ENCODE measurements at regions not wholly inside any gene's neighbourhood (a gene's known extent, or its start where the extent isn't known, plus 50 kb on each side); places are given as distances from the start of the nearest gene placed in this dataset.
A peak's percentile ranks its signal among the peaks of the same experiment; 100 is the strongest.

DNA sequence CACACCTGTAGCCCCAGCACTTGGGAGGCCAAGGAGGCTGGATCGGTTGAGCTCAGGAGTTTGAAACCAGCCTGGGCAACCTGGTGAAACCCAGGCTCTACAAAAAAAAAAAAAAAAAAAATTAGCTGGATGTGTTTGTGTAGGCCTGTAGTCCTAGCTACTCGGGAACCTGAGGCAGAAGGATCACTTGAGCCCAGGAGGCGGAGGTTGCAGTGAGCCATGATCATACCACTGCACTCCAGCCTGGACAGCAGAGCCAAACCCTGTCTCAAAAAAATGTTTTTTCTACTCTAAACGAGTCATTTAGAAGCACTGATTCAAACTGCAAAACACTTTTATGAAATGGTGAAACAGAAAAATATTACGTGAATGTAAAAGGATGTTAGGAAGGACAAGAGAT is 69.1 kb upstream of the SLC39A10 start:
- peaks cover 5% of the 10 kb centered on the region for H3K4me1 ChIP-seq (ENCODE audit: insufficient read depth)
- no peaks in the 10 kb centered on the region for H3K36me3 ChIP-seq (replicated peaks; ENCODE audit: insufficient read depth, low read depth)
- no peak overlapping the region for H3K4me2 ChIP-seq
- H3K27me3 ChIP-seq, result no peaks in the 10 kb centered on the region
- no peaks in the 10 kb centered on the region for H3K79me2 ChIP-seq
- no peak for TF ChIP-seq EZH2phosphoT487 (IDR thresholded peaks at IDR 0.05; ENCODE audit: low read depth, severe bottlenecking, unreplicated experiment)
- H3K4me3 ChIP-seq, result no peak overlapping the region
- H3K9me3 ChIP-seq (ENCODE audit: low read depth), result no peaks in the 10 kb centered on the region
- 81% methylated on average over 5 of the region's 5 CpGs for whole genome bisulfite sequencing (ENCODE audit: low lambda C conversion rate, missing lambda C conversion rate)
- no peak overlapping the region for H2AFZ ChIP-seq
- no peak overlapping the region for H3K27ac ChIP-seq
- H4K20me1 ChIP-seq (ENCODE audit: insufficient read depth, poor library complexity, severe bottlenecking), result no peaks in the 10 kb centered on the region
- H3K9me2 ChIP-seq (replicated peaks; ENCODE audit: insufficient read depth), result no peaks in the 10 kb centered on the region
- no peak for DNase-seq (ENCODE audit: low spot score)

DNA sequence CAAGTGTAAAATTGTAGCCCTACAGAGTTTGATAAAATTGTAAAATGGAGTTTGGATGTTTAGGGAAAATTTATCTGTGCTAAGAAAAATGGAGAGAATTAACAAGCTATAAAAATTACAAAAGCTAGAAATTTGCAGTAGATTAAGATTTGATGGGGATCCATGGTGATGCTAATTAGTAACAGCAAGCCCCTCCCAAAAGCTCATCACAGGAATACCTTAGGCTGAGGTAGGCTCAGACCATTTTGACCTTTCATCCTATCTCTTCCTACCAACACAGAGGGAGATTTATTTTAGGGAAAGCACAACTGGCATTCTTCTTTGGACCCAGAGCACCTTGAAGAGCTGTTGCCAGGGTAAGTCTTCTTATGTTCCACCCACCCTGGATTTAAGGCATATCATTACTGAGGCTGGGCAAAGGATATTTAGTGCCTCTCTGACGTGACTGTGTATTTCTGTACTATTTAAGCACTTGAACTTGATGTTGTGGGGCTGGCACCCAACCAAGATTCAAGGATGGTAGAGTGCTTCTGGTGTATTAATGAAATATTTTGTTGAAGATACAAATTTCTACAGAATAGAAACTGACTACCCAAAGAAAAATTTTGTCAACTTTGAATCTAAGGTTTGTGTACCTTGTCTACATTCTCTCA is 70.8 kb upstream of the SLC39A10 start:
- no peaks in the 10 kb centered on the region for H4K20me1 ChIP-seq (ENCODE audit: insufficient read depth, poor library complexity, severe bottlenecking)
- TF ChIP-seq, protein P1, sequence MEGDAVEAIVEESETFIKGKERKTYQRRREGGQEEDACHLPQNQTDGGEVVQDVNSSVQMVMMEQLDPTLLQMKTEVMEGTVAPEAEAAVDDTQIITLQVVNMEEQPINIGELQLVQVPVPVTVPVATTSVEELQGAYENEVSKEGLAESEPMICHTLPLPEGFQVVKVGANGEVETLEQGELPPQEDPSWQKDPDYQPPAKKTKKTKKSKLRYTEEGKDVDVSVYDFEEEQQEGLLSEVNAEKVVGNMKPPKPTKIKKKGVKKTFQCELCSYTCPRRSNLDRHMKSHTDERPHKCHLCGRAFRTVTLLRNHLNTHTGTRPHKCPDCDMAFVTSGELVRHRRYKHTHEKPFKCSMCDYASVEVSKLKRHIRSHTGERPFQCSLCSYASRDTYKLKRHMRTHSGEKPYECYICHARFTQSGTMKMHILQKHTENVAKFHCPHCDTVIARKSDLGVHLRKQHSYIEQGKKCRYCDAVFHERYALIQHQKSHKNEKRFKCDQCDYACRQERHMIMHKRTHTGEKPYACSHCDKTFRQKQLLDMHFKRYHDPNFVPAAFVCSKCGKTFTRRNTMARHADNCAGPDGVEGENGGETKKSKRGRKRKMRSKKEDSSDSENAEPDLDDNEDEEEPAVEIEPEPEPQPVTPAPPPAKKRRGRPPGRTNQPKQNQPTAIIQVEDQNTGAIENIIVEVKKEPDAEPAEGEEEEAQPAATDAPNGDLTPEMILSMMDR (IDR thresholded peaks at IDR 0.05; ENCODE audit: poor library complexity), result no peak
- TF ChIP-seq EZH2phosphoT487 (IDR thresholded peaks at IDR 0.05; ENCODE audit: low read depth, severe bottlenecking, unreplicated experiment) (no peak), EZH2 (IDR thresholded peaks at IDR 0.05; ENCODE audit: borderline replicate concordance) (no peak)
- H2AFZ ChIP-seq, result no peak overlapping the region
- peaks cover 5% of the 10 kb centered on the region for H3K4me1 ChIP-seq (ENCODE audit: insufficient read depth)
- no peaks in the 10 kb centered on the region for H3K36me3 ChIP-seq (replicated peaks; ENCODE audit: insufficient read depth, low read depth)
- H3K9me3 ChIP-seq (ENCODE audit: low read depth), result no peaks in the 10 kb centered on the region
- no peak overlapping the region for H3K27ac ChIP-seq
- no peaks in the 10 kb centered on the region for H3K9me2 ChIP-seq (replicated peaks; ENCODE audit: insufficient read depth)
- H3K4me2 ChIP-seq, result no peak overlapping the region
- H3K79me2 ChIP-seq, result no peaks in the 10 kb centered on the region
- H3K4me3 ChIP-seq, result no peak overlapping the region
- DNase-seq (ENCODE audit: low spot score), result no peak
- H3K27me3 ChIP-seq, result no peaks in the 10 kb centered on the region
- 58% methylated on average over 1 of the region's 1 CpG for WGBS (ENCODE audit: low lambda C conversion rate, missing lambda C conversion rate)

DNA sequence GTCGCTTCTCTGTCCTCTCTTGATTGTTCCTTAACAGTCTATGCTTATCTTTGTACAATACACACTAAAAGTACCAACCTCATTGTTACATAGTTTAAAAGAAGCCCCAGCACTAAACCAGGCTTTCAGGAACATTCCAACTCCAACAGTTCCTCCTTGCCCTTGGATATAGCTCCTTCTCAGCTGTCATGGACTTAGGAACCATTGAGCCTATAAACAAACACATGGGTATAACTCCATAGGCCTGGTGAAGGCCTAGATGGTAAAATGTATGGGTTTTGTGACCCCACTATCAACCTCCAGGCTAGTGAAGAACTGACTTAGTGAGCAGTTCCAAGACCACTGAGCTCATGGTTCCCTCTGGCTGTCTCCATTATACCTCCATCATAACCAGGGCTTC is 74.8 kb upstream of the SLC39A10 start:
- H2AFZ ChIP-seq, result no peak overlapping the region
- no peaks in the 10 kb centered on the region for H3K9me2 ChIP-seq (replicated peaks; ENCODE audit: insufficient read depth)
- H3K9me3 ChIP-seq (ENCODE audit: low read depth), result no peaks in the 10 kb centered on the region
- H3K27me3 ChIP-seq, result no peaks in the 10 kb centered on the region
- TF ChIP-seq, protein P1 (IDR thresholded peaks at IDR 0.05; ENCODE audit: poor library complexity), result no peak
- TF ChIP-seq EZH2phosphoT487 (IDR thresholded peaks at IDR 0.05; ENCODE audit: low read depth, severe bottlenecking, unreplicated experiment) (no peak), EZH2 (IDR thresholded peaks at IDR 0.05; ENCODE audit: borderline replicate concordance) (no peak)
- no peak overlapping the region for H3K4me3 ChIP-seq
- H3K79me2 ChIP-seq, result no peaks in the 10 kb centered on the region
- DNase-seq (ENCODE audit: low spot score), result no peak
- H4K20me1 ChIP-seq (ENCODE audit: insufficient read depth, poor library complexity, severe bottlenecking), result no peaks in the 10 kb centered on the region
- no peaks in the 10 kb centered on the region for H3K4me1 ChIP-seq (ENCODE audit: insufficient read depth)
- no peaks in the 10 kb centered on the region for H3K36me3 ChIP-seq (replicated peaks; ENCODE audit: insufficient read depth, low read depth)
- H3K4me2 ChIP-seq, result no peak overlapping the region
- H3K27ac ChIP-seq, result no peak overlapping the region
- 79% methylated on average over 1 of the region's 1 CpG for WGBS (ENCODE audit: low lambda C conversion rate, missing lambda C conversion rate)

DNA sequence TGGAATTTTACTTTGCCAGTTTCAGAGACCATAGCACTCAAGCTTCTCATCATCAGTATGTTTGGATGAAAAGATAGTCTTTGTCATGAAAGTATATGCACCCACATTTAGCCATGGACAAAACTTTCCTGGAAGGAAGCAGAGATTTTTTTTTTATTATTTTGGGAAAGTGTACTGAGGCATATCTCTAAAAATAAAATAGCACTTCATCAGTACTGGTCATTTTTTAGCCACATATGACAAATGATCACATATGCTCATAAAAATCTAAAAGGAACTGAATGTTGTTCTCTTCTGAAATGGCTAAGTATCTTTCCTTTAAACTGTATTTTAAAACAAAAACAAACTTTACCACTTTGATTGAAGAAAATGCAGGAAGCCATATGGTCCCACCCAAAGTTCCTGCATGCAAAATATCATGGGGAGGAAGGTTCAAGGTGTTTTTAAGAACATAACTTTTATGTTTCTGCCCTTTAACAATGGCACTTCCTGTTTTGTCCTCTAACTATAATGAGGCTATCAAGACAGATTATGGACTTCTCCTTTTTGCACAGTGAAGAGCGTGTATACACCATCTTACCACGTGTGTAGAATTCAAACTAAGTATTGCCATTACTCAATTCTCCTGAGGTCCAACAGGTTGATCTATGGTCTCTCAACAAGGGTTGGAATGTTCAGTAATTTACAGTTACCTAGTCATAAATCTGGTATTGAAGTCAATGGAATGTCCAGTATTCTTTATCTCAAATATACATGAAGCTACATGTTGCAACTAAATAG is 77.1 kb upstream of the SLC39A10 start:
- no peaks in the 10 kb centered on the region for H3K9me2 ChIP-seq (replicated peaks; ENCODE audit: insufficient read depth)
- DNase-seq (ENCODE audit: low spot score), result no peak
- TF ChIP-seq EZH2phosphoT487 (IDR thresholded peaks at IDR 0.05; ENCODE audit: low read depth, severe bottlenecking, unreplicated experiment), result no peak
- no peak for TF ChIP-seq EZH2 (IDR thresholded peaks at IDR 0.05; ENCODE audit: borderline replicate concordance)
- TF ChIP-seq, protein P1 (IDR thresholded peaks at IDR 0.05; ENCODE audit: poor library complexity), result no peak
- H3K36me3 ChIP-seq (replicated peaks; ENCODE audit: insufficient read depth, low read depth), result no peaks in the 10 kb centered on the region
- no peak overlapping the region for H3K4me3 ChIP-seq
- no peaks in the 10 kb centered on the region for H3K9me3 ChIP-seq (ENCODE audit: low read depth)
- H3K27ac ChIP-seq, result peak overlapping the region; percentile 1
- 68% methylated on average over 2 of the region's 2 CpGs for WGBS (ENCODE audit: low lambda C conversion rate, missing lambda C conversion rate)
- H2AFZ ChIP-seq, result no peak overlapping the region
- H3K4me2 ChIP-seq, result no peak overlapping the region
- no peaks in the 10 kb centered on the region for H3K79me2 ChIP-seq
- H4K20me1 ChIP-seq (ENCODE audit: insufficient read depth, poor library complexity, severe bottlenecking), result no peaks in the 10 kb centered on the region
- H3K4me1 ChIP-seq (ENCODE audit: insufficient read depth), result no peaks in the 10 kb centered on the region
- H3K27me3 ChIP-seq, result no peaks in the 10 kb centered on the region

Data from hepatocyte (in vitro differentiated cells).